ENCODE measurements at regions not wholly inside any gene's neighbourhood (a gene's known extent, or its start where the extent isn't known, plus 50 kb on each side); places are given as distances from the start of the nearest gene placed in this dataset.

- TF ChIP-seq CTCF (IDR thresholded peaks at IDR 0.05) (no peak), POLR2A (IDR thresholded peaks at IDR 0.05) (no peak), POLR2AphosphoS5 (IDR thresholded peaks at IDR 0.05) (no peak)
Measured at GRCh38 chr4:98781641-98782357, 123.4 kb upstream of the TSPAN5 start.

All from suprapubic skin (tissue), 4 donors.